AG04450 (cell line): ENCODE measurements at regions not wholly inside any gene's neighbourhood (a gene's known extent, or its start where the extent isn't known, plus 50 kb on each side); places are given as distances from the start of the nearest gene placed in this dataset.

Experiments
- CTCF ChIA-PET: fragments of 300-600, 350-600 bp; formaldehyde crosslinking; extraction: SDS; loops from one replicate; lab custom pipeline; 2022; ENCODE audit warnings: antibody characterized with exemption, inconsistent platforms; lab: Charles Lee
- POLR2A ChIA-PET: fragments of 350-600 bp; formaldehyde crosslinking; extraction: SDS; loops from one replicate; lab custom pipeline; 2021; ENCODE audit warnings: antibody characterized with exemption, inconsistent platforms; lab: Yijun Ruan, JAX
- DNase-seq: peaks from one replicate; pipeline ENCODE4 v3.0.0-alpha.2; 2011; ENCODE audit warnings: low read depth, low spot score
- H3K27ac ChIP-seq: one replicate; pipeline ENCODE4 v1.5.1; 2012; ENCODE audit warnings: low read depth, low read length, control low read depth
- H3K27me3 ChIP-seq: one replicate; pipeline ENCODE4 v1.6.0; 2012; ENCODE audit warnings: low read length; ENCODE audit not compliant: control insufficient read depth, insufficient read depth
- H3K4me3 ChIP-seq: 2 replicates; pipeline ENCODE4 v1.5.1; 2011; ENCODE audit warnings: mild to moderate bottlenecking, low read depth, low read length, control low read depth
- H3K9me3 ChIP-seq: 2 replicates; pipeline ENCODE4 v1.5.1; 2012; ENCODE audit warnings: low read length; ENCODE audit not compliant: control insufficient read depth, insufficient read depth
- TF ChIP-seq, protein P1 (sequence below): IDR thresholded peaks from 2 replicates; pipeline ENCODE4 v1.5.1; 2011; ENCODE audit warnings: low read depth, low read length, control low read depth, inconsistent platforms

DNA sequence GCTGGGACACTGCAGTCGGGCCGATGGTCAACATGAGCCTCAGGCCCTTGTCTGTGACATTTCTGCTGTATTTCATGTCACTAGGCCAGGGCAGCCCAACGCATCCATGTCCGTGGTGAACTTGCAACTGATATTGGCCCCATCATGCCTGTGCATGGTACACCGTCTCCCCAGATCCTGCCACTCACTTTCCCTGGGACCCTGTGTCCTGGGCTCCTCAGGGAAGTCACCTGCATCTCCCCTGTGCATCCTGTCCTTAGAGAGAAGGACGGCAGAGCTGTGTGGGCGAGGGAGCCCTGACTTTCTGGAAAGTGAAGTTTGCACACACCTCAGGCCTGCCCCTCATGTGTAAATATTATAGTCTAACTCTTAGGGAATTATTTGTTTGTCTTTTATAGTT, 123.3 kb downstream of the ACKR3 start:
- Histone ChIP-seq H3K9me3 (no peaks in the 10 kb centered on the region), H3K27ac (no peak overlapping the region), H3K27me3 (no peaks in the 10 kb centered on the region), H3K4me3 (no peak overlapping the region)
- no peak for DNase-seq
- TF ChIP-seq, protein P1, sequence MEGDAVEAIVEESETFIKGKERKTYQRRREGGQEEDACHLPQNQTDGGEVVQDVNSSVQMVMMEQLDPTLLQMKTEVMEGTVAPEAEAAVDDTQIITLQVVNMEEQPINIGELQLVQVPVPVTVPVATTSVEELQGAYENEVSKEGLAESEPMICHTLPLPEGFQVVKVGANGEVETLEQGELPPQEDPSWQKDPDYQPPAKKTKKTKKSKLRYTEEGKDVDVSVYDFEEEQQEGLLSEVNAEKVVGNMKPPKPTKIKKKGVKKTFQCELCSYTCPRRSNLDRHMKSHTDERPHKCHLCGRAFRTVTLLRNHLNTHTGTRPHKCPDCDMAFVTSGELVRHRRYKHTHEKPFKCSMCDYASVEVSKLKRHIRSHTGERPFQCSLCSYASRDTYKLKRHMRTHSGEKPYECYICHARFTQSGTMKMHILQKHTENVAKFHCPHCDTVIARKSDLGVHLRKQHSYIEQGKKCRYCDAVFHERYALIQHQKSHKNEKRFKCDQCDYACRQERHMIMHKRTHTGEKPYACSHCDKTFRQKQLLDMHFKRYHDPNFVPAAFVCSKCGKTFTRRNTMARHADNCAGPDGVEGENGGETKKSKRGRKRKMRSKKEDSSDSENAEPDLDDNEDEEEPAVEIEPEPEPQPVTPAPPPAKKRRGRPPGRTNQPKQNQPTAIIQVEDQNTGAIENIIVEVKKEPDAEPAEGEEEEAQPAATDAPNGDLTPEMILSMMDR: no peak
- CTCF ChIA-PET: no interaction called here
- POLR2A ChIA-PET: no interaction called here

DNA sequence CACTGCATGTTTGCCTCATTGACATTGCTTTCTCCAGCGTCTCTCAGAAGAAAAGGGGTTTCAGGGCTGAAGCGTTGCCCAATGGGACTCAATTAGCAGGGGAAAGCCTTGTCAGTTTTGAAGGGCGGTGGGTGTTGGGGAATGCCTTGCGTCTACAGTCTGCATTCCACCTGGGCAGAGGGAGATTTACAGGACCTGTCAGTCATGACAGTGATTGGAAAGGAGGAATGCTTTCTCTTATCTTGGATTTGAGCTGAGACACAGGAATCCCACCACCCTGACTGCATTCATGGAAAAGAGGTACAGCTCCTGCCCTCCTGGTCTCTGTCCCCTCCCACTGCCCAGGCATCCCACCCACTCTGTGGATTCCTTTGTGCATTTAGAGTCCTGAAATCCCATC, 123.9 kb downstream of the ACKR3 start:
- TF ChIP-seq, protein P1: no peak
- Histone ChIP-seq H3K27me3 (no peaks in the 10 kb centered on the region), H3K4me3 (no peak overlapping the region), H3K27ac (no peak overlapping the region), H3K9me3 (no peaks in the 10 kb centered on the region)
- no peak for DNase-seq
- CTCF ChIA-PET: no interaction called here
- POLR2A ChIA-PET: no interaction called here

DNA sequence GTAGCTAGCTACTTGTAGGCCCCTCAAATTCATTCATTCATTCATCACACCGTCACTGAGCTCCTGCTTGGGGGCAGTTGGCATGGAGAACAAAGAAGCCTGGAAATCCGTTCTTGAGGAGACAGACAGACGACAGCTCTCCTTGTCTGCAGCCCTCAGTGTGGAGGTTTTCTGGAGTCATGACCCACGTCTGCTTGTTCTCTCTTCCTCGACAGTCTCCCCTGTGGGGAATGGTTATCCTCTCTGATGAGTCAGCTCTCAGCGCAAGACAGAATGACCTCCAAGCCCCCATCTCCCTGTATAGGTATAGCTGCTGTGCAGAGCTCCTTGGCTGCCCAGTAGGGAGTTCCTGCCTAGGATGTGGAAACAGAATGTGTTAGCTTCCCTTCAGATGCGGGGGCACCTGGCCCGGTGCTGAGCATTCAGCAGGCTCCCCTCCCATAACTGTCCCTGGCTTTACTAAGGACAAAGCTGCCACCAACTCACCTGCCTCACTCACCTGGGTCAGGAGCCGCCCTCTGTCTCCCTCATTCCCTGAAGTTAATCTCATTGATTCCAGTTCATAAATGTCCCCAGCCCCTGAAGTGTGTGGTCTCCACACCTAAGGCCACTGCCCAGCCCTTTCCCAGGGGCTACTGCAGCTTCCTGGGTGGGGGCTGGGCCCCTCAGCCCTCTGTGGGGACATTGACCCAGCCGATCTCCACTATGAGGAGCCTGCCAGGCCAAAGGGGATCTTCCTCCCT, 124.7 kb downstream of the ACKR3 start:
- H3K4me3 ChIP-seq: no peak overlapping the region
- ChIA-PET POLR2A (no interaction called here), CTCF (no interaction called here)
- H3K27me3 ChIP-seq: no peaks in the 10 kb centered on the region
- TF ChIP-seq, protein P1: no peak
- H3K27ac ChIP-seq: no peak overlapping the region
- no peaks in the 10 kb centered on the region for H3K9me3 ChIP-seq
- no peak for DNase-seq

DNA sequence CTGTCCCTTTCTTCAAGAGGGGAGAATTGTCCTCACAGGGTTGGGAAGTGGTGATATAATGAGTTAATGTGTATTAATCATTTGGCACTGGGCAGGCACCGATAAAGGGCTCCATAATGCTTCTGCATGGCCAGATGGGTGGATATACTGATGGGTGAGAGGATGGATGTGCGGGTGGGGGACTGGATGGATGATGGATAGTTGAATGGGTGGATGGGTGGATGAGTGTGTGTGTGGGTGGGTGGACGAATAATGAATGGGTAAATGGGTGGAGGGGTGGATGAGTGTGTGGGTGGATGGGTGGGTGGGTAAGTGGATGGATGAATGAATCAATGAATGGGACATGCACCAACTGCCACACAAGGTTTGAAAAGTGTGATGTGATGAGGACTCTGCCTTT, 127.2 kb downstream of the ACKR3 start:
- no peak overlapping the region for H3K4me3 ChIP-seq
- TF ChIP-seq, protein P1: no peak
- H3K9me3 ChIP-seq: no peaks in the 10 kb centered on the region
- no peaks in the 10 kb centered on the region for H3K27me3 ChIP-seq
- CTCF ChIA-PET: no interaction called here
- no peak overlapping the region for H3K27ac ChIP-seq
- no peak for DNase-seq
- POLR2A ChIA-PET: interaction anchor here (0.6 kb wide), 1 partner anchor 19 kb away, joined by 8 read pairs; no protein-coding TSS in a partner anchor

DNA sequence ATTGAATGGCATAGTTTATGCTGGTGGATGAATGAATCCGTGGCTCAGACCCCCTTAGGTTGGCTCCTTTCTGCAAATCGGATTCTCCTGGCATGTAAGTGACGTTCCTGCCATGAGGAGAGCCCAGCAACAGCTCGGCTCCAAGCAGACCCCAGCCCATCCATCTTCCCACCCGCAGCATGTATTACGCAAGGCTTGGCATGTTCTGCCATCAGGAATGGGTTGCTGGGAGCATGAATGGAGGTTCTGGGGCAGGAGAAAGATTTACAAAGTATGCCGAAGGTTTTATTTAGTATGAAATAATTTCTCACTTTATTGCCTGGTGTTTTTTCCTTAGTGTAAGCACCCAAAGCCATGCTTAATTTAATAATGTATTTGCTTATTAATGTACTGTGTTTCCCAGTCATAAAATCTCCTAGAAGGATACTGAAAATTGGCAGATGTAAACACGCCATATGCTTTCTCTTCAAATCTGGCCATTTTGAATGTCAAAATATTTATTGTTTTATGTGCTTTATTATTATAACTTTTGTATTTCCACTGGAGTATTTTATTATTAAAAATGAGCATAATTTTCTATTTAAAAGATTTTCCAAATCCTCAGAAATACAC, 128.5 kb downstream of the ACKR3 start:
- ChIA-PET CTCF (no interaction called here), POLR2A (no interaction called here)
- no peak overlapping the region for H3K4me3 ChIP-seq
- no peaks in the 10 kb centered on the region for H3K9me3 ChIP-seq
- no peak for DNase-seq
- TF ChIP-seq, protein P1: no peak
- peaks cover 4% of the 10 kb centered on the region for H3K27me3 ChIP-seq
- H3K27ac ChIP-seq: no peak overlapping the region
